A673 (cell line): ENCODE measurements at regions not wholly inside any gene's neighbourhood (a gene's known extent, or its start where the extent isn't known, plus 50 kb on each side); places are given as distances from the start of the nearest gene placed in this dataset.

Source experiments
- BruUV-seq: library from RNA; stranded (reverse); fragments of 400-500 nt; replicated peaks from 2 replicates; lab custom pipeline; 2021; lab: Mats Ljungman, UMichigan
- CTCF ChIA-PET: fragments of 300-600 bp; sonication (Branson Sonifier 250); formaldehyde crosslinking; loops from one replicate; lab custom pipeline; 2022; ENCODE audit warnings: antibody characterized with exemption; lab: Charles Lee
- POLR2A ChIA-PET: fragments of 300-600 bp; sonication (Branson Sonifier 250); formaldehyde crosslinking; loops from one replicate; lab custom pipeline; 2022; ENCODE audit warnings: antibody characterized with exemption; ENCODE audit not compliant: low non-redundant PET; lab: Charles Lee
- DNase-seq: peaks from one replicate; pipeline ENCODE4 v3.0.0-alpha.2; 2015; ENCODE audit warnings: low spot score
- H3K27ac ChIP-seq: fragments of 200-600 bp; sonication (generic); 2 replicates; pipeline ENCODE4 v1.5.1; 2016; ENCODE audit warnings: mixed run types, low read depth, mild to moderate bottlenecking, mixed read lengths, antibody characterized with exemption, low read length; ENCODE audit not compliant: poor library complexity, severe bottlenecking
- H3K27me3 ChIP-seq: fragments of 200-600 bp; sonication (generic); replicated peaks from 2 replicates; pipeline ENCODE4 v1.6.1; 2017; ENCODE audit warnings: mixed run types, low read depth, mild to moderate bottlenecking, mixed read lengths, antibody characterized with exemption, low read length; ENCODE audit not compliant: insufficient read depth, poor library complexity
- H3K36me3 ChIP-seq: fragments of 200-600 bp; sonication (generic); 2 replicates; pipeline ENCODE4 v1.6.1; 2016; ENCODE audit warnings: mixed run types, mild to moderate bottlenecking, mixed read lengths, antibody characterized with exemption, low read length; ENCODE audit not compliant: insufficient read depth, poor library complexity, severe bottlenecking
- H3K4me1 ChIP-seq: fragments of 200-600 bp; sonication (generic); 2 replicates; pipeline ENCODE4 v1.6.1; 2017; ENCODE audit warnings: mixed run types, mild to moderate bottlenecking, mixed read lengths, antibody characterized with exemption, low read length; ENCODE audit not compliant: insufficient read depth, poor library complexity, severe bottlenecking
- H3K4me3 ChIP-seq: fragments of 200-600 bp; sonication (generic); 2 replicates; pipeline ENCODE4 v1.5.1; 2016; ENCODE audit warnings: low read depth, mixed run types, mild to moderate bottlenecking, mixed read lengths, low read length; ENCODE audit not compliant: poor library complexity, severe bottlenecking
- H3K9me3 ChIP-seq: fragments of 200-600 bp; sonication (generic); 2 replicates; pipeline ENCODE4 v1.6.1; 2016; ENCODE audit warnings: mixed run types, low read depth, mild to moderate bottlenecking, mixed read lengths, antibody characterized with exemption, low read length; ENCODE audit not compliant: poor library complexity, severe bottlenecking
- EZH2 ChIP-seq: fragments of 200-600 bp; sonication (generic); IDR thresholded peaks from 2 replicates; pipeline ENCODE4 v1.6.1; 2017; ENCODE audit warnings: borderline replicate concordance, low read depth, mild to moderate bottlenecking, mixed read lengths, antibody characterized with exemption, low read length; ENCODE audit not compliant: poor library complexity, severe bottlenecking
- intact Hi-C: fragments of 100-400 bp; cut with micrococcal nuclease; formaldehyde crosslinking; loops from one replicate; pipeline ENCODE4 v1.10.0; 2022; ENCODE audit not compliant: unreplicated experiment
- TF ChIP-seq, protein P1 (sequence below): fragments of 300-800, 200-600 bp; sonication (generic); conservative IDR thresholded peaks from 2 replicates; pipeline ENCODE4 v1.5.1; 2017; ENCODE audit warnings: low read depth, mild to moderate bottlenecking, antibody characterized with exemption, low read length, moderate library complexity, mixed read lengths

DNA sequence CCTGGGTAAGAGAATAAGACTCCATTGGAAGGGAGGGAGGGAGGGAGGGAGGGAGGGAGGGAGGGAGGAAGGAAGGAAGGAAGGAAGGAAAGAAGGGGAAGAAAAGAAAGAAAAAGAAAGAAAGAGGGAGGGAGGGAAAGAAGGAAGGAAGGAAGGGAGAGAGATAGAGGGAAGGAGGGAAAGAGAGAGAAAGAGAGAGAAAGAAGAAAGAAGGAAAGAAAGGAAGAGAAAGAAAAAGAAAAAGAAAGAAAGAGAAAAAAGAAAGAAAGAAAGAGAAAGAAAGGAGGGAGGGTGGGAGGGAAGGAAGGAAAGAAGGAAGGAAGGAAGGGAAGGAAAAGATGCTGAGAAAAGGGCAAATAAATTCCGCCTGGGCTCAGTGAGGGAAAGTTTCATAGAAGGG, 74.7 kb upstream of the IFNAR2 start:
- ChIA-PET CTCF (no interaction called here), POLR2A (no interaction called here)
- Histone ChIP-seq H3K27ac (no peak overlapping the region), H3K9me3 (no peaks in the 10 kb centered on the region), H3K4me3 (no peak overlapping the region), H3K4me1 (no peaks in the 10 kb centered on the region), H3K27me3 (peaks cover 65% of the 10 kb centered on the region), H3K36me3 (no peaks in the 10 kb centered on the region)
- no peak for DNase-seq
- TF ChIP-seq, protein P1, sequence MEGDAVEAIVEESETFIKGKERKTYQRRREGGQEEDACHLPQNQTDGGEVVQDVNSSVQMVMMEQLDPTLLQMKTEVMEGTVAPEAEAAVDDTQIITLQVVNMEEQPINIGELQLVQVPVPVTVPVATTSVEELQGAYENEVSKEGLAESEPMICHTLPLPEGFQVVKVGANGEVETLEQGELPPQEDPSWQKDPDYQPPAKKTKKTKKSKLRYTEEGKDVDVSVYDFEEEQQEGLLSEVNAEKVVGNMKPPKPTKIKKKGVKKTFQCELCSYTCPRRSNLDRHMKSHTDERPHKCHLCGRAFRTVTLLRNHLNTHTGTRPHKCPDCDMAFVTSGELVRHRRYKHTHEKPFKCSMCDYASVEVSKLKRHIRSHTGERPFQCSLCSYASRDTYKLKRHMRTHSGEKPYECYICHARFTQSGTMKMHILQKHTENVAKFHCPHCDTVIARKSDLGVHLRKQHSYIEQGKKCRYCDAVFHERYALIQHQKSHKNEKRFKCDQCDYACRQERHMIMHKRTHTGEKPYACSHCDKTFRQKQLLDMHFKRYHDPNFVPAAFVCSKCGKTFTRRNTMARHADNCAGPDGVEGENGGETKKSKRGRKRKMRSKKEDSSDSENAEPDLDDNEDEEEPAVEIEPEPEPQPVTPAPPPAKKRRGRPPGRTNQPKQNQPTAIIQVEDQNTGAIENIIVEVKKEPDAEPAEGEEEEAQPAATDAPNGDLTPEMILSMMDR: no peak
- no peak for TF ChIP-seq EZH2
- intact Hi-C loops: no loop called here
- no TSS peak for BruUV-seq

DNA sequence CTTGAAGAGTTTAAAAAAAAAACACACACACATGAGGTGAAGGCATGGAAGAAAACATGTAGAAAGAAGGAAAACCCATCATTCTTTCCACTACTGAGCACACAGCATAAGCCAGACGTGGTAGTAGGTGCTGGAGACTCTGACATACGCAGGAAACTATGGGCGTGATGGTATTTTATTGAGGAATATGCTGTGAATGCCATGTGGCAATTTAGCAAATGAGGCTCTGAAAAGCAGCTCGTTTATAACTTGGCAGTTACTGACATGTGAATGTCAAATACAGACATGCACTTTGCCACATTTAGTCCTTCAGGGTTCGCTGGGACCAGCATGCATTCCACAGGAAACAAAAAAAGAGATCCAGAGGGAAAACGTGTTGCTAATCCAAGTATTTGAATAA, 74.3 kb upstream of the IFNAR2 start:
- no peaks in the 10 kb centered on the region for H3K4me1 ChIP-seq
- TF ChIP-seq, protein P1: no peak
- no peak for TF ChIP-seq EZH2
- peaks cover 67% of the 10 kb centered on the region for H3K27me3 ChIP-seq
- H3K9me3 ChIP-seq: no peaks in the 10 kb centered on the region
- no peaks in the 10 kb centered on the region for H3K36me3 ChIP-seq
- intact Hi-C loops: no loop called here
- ChIA-PET CTCF (no interaction called here), POLR2A (no interaction called here)
- H3K27ac ChIP-seq: no peak overlapping the region
- no TSS peak for BruUV-seq
- no peak for DNase-seq
- no peak overlapping the region for H3K4me3 ChIP-seq

DNA sequence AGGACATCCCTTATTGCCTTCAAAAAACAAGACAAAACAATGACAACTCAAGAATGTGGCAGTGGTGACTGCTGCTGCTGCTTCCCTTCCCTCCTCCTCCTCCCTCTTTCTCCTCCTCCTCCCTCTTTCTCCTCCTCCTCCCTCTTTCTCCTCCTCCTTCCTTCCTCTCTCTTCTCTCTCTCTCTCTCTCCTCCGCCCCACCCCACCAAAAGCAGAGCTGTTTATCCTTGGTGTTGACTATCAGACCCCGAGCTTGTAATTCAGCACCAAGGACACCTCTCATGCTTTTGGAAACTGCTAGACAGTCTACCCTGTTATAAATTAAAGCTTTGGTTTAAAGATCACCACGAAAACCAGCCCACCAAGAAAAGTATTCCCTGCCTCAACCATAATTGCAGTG, 72.4 kb upstream of the IFNAR2 start:
- Histone ChIP-seq H3K9me3 (no peaks in the 10 kb centered on the region), H3K4me1 (no peaks in the 10 kb centered on the region), H3K36me3 (no peaks in the 10 kb centered on the region), H3K27me3 (peaks cover 69% of the 10 kb centered on the region), H3K27ac (no peak overlapping the region), H3K4me3 (no peak overlapping the region)
- peak; percentile 19 for DNase-seq
- ChIA-PET CTCF (no interaction called here), POLR2A (no interaction called here)
- no TSS peak for BruUV-seq
- TF ChIP-seq EZH2: no peak
- TF ChIP-seq, protein P1: no peak
- intact Hi-C loops: no loop called here
